Ishikawa (cell line): ENCODE measurements at regions not wholly inside any gene's neighbourhood (a gene's known extent, or its start where the extent isn't known, plus 50 kb on each side); places are given as distances from the start of the nearest gene placed in this dataset.

Source experiments
- CREB1 ChIP-seq: IDR thresholded peaks from 2 replicates; pipeline ENCODE4 v1.6.1; 2012; ENCODE audit warnings: low read depth
- EGR1 ChIP-seq: IDR thresholded peaks from 2 replicates; pipeline ENCODE4 v1.6.1; 2012
- EP300 ChIP-seq: IDR thresholded peaks from 2 replicates; pipeline ENCODE4 v1.6.1; 2012; ENCODE audit warnings: borderline replicate concordance
- NFIC ChIP-seq: IDR thresholded peaks from 2 replicates; pipeline ENCODE4 v1.6.1; 2012
- RAD21 ChIP-seq: IDR thresholded peaks from 2 replicates; pipeline ENCODE4 v1.6.1; 2012; ENCODE audit warnings: low read depth
- TAF1 ChIP-seq: IDR thresholded peaks from 2 replicates; pipeline ENCODE4 v1.6.1; 2012; ENCODE audit warnings: low read depth, mild to moderate bottlenecking
- TF ChIP-seq, protein P1 (sequence below): IDR thresholded peaks from 2 replicates; pipeline ENCODE4 v1.6.1; 2012; ENCODE audit warnings: low read depth, mild to moderate bottlenecking
- TF ChIP-seq, protein P2 (sequence below): IDR thresholded peaks from 2 replicates; pipeline ENCODE4 v1.6.1; 2012
- TF ChIP-seq, protein P3 (sequence below): IDR thresholded peaks from 2 replicates; pipeline ENCODE4 v1.6.1; 2012

DNA sequence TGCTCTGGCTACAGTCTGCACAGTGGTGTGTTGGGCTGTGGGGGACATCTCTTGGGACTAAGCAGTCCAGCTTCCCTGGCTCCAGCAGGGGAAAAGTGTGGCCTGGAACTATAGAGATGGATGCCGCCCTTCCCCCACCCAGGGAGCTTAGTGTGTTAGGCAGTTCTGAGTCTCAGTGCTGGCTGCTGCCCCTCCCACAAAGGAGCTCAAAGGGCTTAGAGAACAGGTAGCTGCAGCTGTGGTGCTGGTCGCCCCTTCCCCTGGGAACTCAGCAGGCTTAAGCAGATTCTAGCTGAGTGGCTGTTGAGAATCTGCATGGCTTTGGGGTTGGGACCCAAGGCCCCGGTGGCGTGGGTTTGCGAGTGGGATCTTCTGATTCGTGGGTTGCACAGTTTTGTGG, 190.8 kb downstream of the PDCD6IP start:
- TF ChIP-seq NFIC: no peak
- TF ChIP-seq, protein P1, sequence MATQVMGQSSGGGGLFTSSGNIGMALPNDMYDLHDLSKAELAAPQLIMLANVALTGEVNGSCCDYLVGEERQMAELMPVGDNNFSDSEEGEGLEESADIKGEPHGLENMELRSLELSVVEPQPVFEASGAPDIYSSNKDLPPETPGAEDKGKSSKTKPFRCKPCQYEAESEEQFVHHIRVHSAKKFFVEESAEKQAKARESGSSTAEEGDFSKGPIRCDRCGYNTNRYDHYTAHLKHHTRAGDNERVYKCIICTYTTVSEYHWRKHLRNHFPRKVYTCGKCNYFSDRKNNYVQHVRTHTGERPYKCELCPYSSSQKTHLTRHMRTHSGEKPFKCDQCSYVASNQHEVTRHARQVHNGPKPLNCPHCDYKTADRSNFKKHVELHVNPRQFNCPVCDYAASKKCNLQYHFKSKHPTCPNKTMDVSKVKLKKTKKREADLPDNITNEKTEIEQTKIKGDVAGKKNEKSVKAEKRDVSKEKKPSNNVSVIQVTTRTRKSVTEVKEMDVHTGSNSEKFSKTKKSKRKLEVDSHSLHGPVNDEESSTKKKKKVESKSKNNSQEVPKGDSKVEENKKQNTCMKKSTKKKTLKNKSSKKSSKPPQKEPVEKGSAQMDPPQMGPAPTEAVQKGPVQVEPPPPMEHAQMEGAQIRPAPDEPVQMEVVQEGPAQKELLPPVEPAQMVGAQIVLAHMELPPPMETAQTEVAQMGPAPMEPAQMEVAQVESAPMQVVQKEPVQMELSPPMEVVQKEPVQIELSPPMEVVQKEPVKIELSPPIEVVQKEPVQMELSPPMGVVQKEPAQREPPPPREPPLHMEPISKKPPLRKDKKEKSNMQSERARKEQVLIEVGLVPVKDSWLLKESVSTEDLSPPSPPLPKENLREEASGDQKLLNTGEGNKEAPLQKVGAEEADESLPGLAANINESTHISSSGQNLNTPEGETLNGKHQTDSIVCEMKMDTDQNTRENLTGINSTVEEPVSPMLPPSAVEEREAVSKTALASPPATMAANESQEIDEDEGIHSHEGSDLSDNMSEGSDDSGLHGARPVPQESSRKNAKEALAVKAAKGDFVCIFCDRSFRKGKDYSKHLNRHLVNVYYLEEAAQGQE: no peak
- TF ChIP-seq, protein P2, sequence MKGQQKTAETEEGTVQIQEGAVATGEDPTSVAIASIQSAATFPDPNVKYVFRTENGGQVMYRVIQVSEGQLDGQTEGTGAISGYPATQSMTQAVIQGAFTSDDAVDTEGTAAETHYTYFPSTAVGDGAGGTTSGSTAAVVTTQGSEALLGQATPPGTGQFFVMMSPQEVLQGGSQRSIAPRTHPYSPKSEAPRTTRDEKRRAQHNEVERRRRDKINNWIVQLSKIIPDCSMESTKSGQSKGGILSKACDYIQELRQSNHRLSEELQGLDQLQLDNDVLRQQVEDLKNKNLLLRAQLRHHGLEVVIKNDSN: no peak
- no peak for TF ChIP-seq CREB1
- TF ChIP-seq RAD21: no peak
- no peak for TF ChIP-seq TAF1
- no peak for TF ChIP-seq EP300
- TF ChIP-seq, protein P3, sequence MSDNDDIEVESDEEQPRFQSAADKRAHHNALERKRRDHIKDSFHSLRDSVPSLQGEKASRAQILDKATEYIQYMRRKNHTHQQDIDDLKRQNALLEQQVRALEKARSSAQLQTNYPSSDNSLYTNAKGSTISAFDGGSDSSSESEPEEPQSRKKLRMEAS: no peak
- no peak for TF ChIP-seq EGR1
